Osteoblast (primary cell): ENCODE measurements at regions not wholly inside any gene's neighbourhood (a gene's known extent, or its start where the extent isn't known, plus 50 kb on each side); places are given as distances from the start of the nearest gene placed in this dataset.

Source experiments
- DNase-seq: peaks from one replicate; pipeline ENCODE4 v3.0.0; 2011; ENCODE audit warnings: low spot score, mixed read lengths; ENCODE audit not compliant: insufficient read length; ENCODE audit errors: missing footprints
- H2AFZ ChIP-seq: 2 replicates; pipeline ENCODE4 v1.6.0; 2011; ENCODE audit warnings: mild to moderate bottlenecking, low read length
- H3K27ac ChIP-seq: 2 replicates; pipeline ENCODE4 v1.5.1; 2011; ENCODE audit warnings: mild to moderate bottlenecking, low read depth, low read length, moderate library complexity
- H3K27me3 ChIP-seq: 2 replicates; pipeline ENCODE4 v1.6.0; 2012; ENCODE audit warnings: mild to moderate bottlenecking, control low read depth, inconsistent platforms, low read length, moderate library complexity; ENCODE audit not compliant: insufficient read depth
- H3K36me3 ChIP-seq: 2 replicates; pipeline ENCODE4 v1.5.1; 2011; ENCODE audit warnings: mild to moderate bottlenecking, low read length, control low read depth, moderate library complexity; ENCODE audit not compliant: insufficient read depth
- H3K4me1 ChIP-seq: 2 replicates; pipeline ENCODE4 v1.5.1; 2011; ENCODE audit warnings: mild to moderate bottlenecking, low read length, control low read depth, moderate library complexity; ENCODE audit not compliant: insufficient read depth
- H3K4me2 ChIP-seq: 2 replicates; pipeline ENCODE4 v1.6.0; 2011; ENCODE audit warnings: mild to moderate bottlenecking, low read length; ENCODE audit not compliant: insufficient read depth
- H3K4me3 ChIP-seq: fragments of 200-600 bp; sonication (generic); 3 replicates; pipeline ENCODE4 v1.5.1; 2012; ENCODE audit warnings: mild to moderate bottlenecking, low read length, inconsistent platforms; ENCODE audit not compliant: insufficient read depth
- H3K79me2 ChIP-seq: 2 replicates; pipeline ENCODE4 v1.6.0; 2012; ENCODE audit warnings: mild to moderate bottlenecking, low read length, control low read depth, inconsistent platforms; ENCODE audit not compliant: insufficient read depth
- H3K9me3 ChIP-seq: 2 replicates; pipeline ENCODE4 v1.5.1; 2011; ENCODE audit warnings: low read depth, low read length, control low read depth
- H4K20me1 ChIP-seq: 2 replicates; pipeline ENCODE4 v1.6.0; 2012; ENCODE audit warnings: mild to moderate bottlenecking, low read length, control low read depth; ENCODE audit not compliant: insufficient read depth
- TF ChIP-seq, protein P1 (sequence below): IDR thresholded peaks from 2 replicates; pipeline ENCODE4 v1.5.1; 2011; ENCODE audit warnings: mild to moderate bottlenecking, low read depth, low read length, moderate library complexity; ENCODE audit errors: extremely low read depth

DNA sequence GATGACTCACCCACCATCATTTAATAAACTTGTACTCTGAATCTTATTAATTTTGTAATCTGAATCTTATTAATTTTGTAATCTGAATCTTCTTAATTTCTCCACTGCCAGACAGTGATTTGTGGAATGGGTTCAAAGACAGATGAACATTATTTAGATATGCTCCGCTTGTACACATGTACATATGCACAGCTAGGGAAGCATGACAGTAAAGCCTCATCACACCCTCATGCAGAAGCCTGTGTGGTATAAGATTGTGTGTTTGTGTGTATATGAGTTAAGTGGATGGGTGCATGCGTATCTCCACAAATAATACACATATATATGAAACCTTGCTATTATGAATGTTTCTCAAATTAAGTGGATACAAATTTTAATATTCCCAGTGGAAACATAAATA is 318.5 kb upstream of the SFRP2 start:
- no peak overlapping the region for H2AFZ ChIP-seq
- no peaks in the 10 kb centered on the region for H3K4me1 ChIP-seq
- no peak overlapping the region for H3K4me3 ChIP-seq
- no peaks in the 10 kb centered on the region for H3K79me2 ChIP-seq
- H3K4me2 ChIP-seq, result no peak overlapping the region
- H3K27ac ChIP-seq, result no peak overlapping the region
- no peak for DNase-seq
- TF ChIP-seq, protein P1, sequence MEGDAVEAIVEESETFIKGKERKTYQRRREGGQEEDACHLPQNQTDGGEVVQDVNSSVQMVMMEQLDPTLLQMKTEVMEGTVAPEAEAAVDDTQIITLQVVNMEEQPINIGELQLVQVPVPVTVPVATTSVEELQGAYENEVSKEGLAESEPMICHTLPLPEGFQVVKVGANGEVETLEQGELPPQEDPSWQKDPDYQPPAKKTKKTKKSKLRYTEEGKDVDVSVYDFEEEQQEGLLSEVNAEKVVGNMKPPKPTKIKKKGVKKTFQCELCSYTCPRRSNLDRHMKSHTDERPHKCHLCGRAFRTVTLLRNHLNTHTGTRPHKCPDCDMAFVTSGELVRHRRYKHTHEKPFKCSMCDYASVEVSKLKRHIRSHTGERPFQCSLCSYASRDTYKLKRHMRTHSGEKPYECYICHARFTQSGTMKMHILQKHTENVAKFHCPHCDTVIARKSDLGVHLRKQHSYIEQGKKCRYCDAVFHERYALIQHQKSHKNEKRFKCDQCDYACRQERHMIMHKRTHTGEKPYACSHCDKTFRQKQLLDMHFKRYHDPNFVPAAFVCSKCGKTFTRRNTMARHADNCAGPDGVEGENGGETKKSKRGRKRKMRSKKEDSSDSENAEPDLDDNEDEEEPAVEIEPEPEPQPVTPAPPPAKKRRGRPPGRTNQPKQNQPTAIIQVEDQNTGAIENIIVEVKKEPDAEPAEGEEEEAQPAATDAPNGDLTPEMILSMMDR, result no peak
- no peaks in the 10 kb centered on the region for H4K20me1 ChIP-seq
- H3K36me3 ChIP-seq, result no peaks in the 10 kb centered on the region
- H3K27me3 ChIP-seq, result no peaks in the 10 kb centered on the region
- H3K9me3 ChIP-seq, result no peaks in the 10 kb centered on the region

DNA sequence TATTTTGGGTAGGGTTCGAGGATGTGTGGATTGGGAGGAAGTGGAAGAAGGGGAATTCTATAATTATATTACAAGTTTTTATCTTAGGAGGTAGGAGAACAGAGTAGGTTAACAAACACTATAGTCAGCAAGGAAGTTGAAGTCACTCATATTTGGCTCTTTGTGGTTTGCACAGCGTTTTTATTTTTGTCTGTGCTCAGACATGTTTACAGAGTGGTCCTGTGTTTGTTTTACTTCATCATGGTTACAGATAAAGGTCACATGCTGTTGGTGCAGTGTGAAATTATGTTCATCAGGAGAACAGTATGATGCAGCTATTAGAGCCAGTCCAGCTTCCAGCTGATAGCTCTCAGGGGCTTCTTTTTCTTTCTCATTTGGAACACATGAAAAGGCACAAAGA is 299.9 kb upstream of the SFRP2 start:
- no peak overlapping the region for H3K4me2 ChIP-seq
- H3K36me3 ChIP-seq, result no peaks in the 10 kb centered on the region
- no peak overlapping the region for H2AFZ ChIP-seq
- TF ChIP-seq, protein P1, result no peak
- H3K27me3 ChIP-seq, result no peaks in the 10 kb centered on the region
- H3K4me3 ChIP-seq, result no peak overlapping the region
- no peaks in the 10 kb centered on the region for H3K9me3 ChIP-seq
- H3K27ac ChIP-seq, result no peak overlapping the region
- H3K79me2 ChIP-seq, result no peaks in the 10 kb centered on the region
- no peak for DNase-seq
- H4K20me1 ChIP-seq, result no peaks in the 10 kb centered on the region
- no peaks in the 10 kb centered on the region for H3K4me1 ChIP-seq

DNA sequence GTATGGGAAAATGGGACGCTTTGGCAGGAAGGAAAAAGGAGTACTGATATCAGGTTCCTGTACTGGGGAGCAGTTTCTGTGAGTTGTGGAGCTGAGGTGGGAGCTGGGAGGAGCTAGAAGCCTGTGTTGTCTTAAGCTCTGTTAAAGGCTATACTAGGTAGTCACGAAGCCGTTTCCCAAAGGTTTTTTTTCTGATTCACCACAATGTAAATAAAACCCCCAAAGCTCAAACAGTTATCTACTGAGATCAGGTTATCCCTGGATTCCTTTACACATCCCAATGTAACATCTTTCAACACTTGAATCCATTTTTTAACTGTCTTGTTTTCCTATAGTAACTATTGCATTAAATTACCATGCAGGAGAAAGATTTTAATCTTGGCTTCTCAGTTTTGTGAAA is 297.4 kb upstream of the SFRP2 start:
- Histone ChIP-seq H3K4me2 (no peak overlapping the region), H2AFZ (no peak overlapping the region), H4K20me1 (no peaks in the 10 kb centered on the region), H3K79me2 (no peaks in the 10 kb centered on the region), H3K36me3 (no peaks in the 10 kb centered on the region), H3K9me3 (no peaks in the 10 kb centered on the region), H3K27me3 (no peaks in the 10 kb centered on the region), H3K4me1 (no peaks in the 10 kb centered on the region), H3K4me3 (no peak overlapping the region), H3K27ac (no peak overlapping the region)
- no peak for DNase-seq
- TF ChIP-seq, protein P1, result no peak

DNA sequence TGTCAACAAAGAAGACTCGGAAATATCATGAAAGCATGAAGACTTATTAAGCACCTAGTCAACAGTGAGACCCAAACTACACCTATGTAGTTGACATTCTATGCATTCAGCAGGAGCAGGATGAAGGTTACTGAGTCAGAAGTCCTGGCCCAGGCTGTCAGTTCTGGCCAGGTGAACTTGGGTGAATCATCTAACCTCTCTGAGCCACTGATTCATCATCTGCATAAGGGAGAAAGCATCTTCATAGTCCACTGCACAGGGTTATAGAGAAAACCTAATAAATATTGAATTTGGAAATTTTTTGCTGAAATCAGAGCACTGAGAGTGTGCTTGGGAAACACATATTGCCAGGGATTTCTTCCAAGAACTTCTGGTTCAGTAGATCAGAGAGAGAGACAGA is 296.0 kb upstream of the SFRP2 start:
- no peaks in the 10 kb centered on the region for H3K36me3 ChIP-seq
- H2AFZ ChIP-seq, result no peak overlapping the region
- H3K9me3 ChIP-seq, result no peaks in the 10 kb centered on the region
- H3K4me2 ChIP-seq, result no peak overlapping the region
- no peak overlapping the region for H3K27ac ChIP-seq
- TF ChIP-seq, protein P1, result no peak
- H3K4me3 ChIP-seq, result no peak overlapping the region
- no peaks in the 10 kb centered on the region for H4K20me1 ChIP-seq
- no peak for DNase-seq
- H3K4me1 ChIP-seq, result no peaks in the 10 kb centered on the region
- no peaks in the 10 kb centered on the region for H3K27me3 ChIP-seq
- no peaks in the 10 kb centered on the region for H3K79me2 ChIP-seq
